ENCODE measurements at regions not wholly inside any gene's neighbourhood (a gene's known extent, or its start where the extent isn't known, plus 50 kb on each side); places are given as distances from the start of the nearest gene placed in this dataset.

GRCh38 chr1:217342105-217342504, 288.8 kb downstream of the GPATCH2 start:
- H3K36me3 ChIP-seq (ENCODE audit: control insufficient read depth in 4 of 4, insufficient read depth in 3 of 4, low read depth in 1 of 4, low read length in 3 of 4) = no peaks in the 10 kb centered on the region
- no peak overlapping the region for H3K4me3 ChIP-seq (ENCODE audit: low read depth in 1 of 3, low read length in 3 of 3)
- DNase-seq (ENCODE audit: low spot score) = no peak
- H3K27ac ChIP-seq (ENCODE audit: low read depth in 1 of 2, low read length in 2 of 2) = no peak overlapping the region
- H3K9ac ChIP-seq (ENCODE audit: low read depth in 1 of 2, low read length in 2 of 2) = no peak overlapping the region
- TF ChIP-seq REST (IDR thresholded peaks at IDR 0.05) (no peak), JUND (IDR thresholded peaks at IDR 0.05) (no peak), YY1 (IDR thresholded peaks at IDR 0.05) (no peak), GABPA (IDR thresholded peaks at IDR 0.05 in 1 of 2, conservative IDR thresholded peaks at IDR 0.05 in 1 of 2) (no peak), RXRA (IDR thresholded peaks at IDR 0.05) (no peak)
- H3K4me1 ChIP-seq (ENCODE audit: control insufficient read depth in 4 of 4, insufficient read depth in 4 of 4, low read length in 3 of 4) = no peaks in the 10 kb centered on the region
- peaks cover 0 to 1% (median 0%) of the 10 kb centered on the region in 4 donors for H3K9me3 ChIP-seq (ENCODE audit: control insufficient read depth in 4 of 4, low read length in 3 of 4)
- no peaks in the 10 kb centered on the region for H3K27me3 ChIP-seq (ENCODE audit: control insufficient read depth in 4 of 4, insufficient read depth in 4 of 4, low read length in 3 of 4)

DNA sequence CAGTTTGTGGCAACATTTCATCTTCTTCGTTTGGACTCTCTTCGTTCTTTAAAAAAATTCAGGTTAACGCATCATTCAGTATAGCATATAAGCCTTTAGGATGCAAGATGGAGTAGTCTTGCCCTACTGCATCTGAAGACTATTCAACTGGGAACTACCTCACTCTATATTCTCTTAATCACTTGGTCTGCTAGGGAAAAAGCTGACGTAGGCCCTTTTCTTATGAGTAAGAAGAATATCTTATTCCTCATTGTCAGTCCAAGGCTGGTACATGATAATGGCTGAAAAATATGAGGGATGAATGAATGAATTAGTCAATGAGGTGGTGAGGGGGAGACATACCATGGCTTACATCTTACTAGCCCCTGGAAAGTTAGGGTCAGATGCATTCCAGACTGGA, 294.2 kb downstream of the GPATCH2 start:
- DNase-seq (ENCODE audit: low spot score) = no peak
- no peaks in the 10 kb centered on the region for H3K36me3 ChIP-seq (ENCODE audit: control insufficient read depth in 4 of 4, insufficient read depth in 3 of 4, low read depth in 1 of 4, low read length in 3 of 4)
- no peak overlapping the region for H3K9ac ChIP-seq (ENCODE audit: low read depth in 1 of 2, low read length in 2 of 2)
- TF ChIP-seq RAD21 (IDR thresholded peaks at IDR 0.05) = no peak
- no peak for TF ChIP-seq SP1 (IDR thresholded peaks at IDR 0.05)
- no peak for TF ChIP-seq NR2F2 (IDR thresholded peaks at IDR 0.05)
- TF ChIP-seq HNF4G (IDR thresholded peaks at IDR 0.05) = no peak
- TF ChIP-seq HNF4A (conservative IDR thresholded peaks at IDR 0.05) = no peak
- TF ChIP-seq, protein P1, sequence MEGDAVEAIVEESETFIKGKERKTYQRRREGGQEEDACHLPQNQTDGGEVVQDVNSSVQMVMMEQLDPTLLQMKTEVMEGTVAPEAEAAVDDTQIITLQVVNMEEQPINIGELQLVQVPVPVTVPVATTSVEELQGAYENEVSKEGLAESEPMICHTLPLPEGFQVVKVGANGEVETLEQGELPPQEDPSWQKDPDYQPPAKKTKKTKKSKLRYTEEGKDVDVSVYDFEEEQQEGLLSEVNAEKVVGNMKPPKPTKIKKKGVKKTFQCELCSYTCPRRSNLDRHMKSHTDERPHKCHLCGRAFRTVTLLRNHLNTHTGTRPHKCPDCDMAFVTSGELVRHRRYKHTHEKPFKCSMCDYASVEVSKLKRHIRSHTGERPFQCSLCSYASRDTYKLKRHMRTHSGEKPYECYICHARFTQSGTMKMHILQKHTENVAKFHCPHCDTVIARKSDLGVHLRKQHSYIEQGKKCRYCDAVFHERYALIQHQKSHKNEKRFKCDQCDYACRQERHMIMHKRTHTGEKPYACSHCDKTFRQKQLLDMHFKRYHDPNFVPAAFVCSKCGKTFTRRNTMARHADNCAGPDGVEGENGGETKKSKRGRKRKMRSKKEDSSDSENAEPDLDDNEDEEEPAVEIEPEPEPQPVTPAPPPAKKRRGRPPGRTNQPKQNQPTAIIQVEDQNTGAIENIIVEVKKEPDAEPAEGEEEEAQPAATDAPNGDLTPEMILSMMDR (IDR thresholded peaks at IDR 0.05; ENCODE audit: low read depth, low read length, missing input control) = no peak
- TF ChIP-seq YY1 (IDR thresholded peaks at IDR 0.05) = no peak
- no peak for TF ChIP-seq REST (IDR thresholded peaks at IDR 0.05)
- TF ChIP-seq JUND (IDR thresholded peaks at IDR 0.05) = no peak
- no peaks in the 10 kb centered on the region for H3K27me3 ChIP-seq (ENCODE audit: control insufficient read depth in 4 of 4, insufficient read depth in 4 of 4, low read length in 3 of 4)
- 90% methylated on average over 4 of the region's 4 CpGs for WGBS
- peaks cover 0 to 1% (median 0%) of the 10 kb centered on the region in 4 donors for H3K9me3 ChIP-seq (ENCODE audit: control insufficient read depth in 4 of 4, low read length in 3 of 4)
- no peaks in the 10 kb centered on the region for H3K4me1 ChIP-seq (ENCODE audit: control insufficient read depth in 4 of 4, insufficient read depth in 4 of 4, low read length in 3 of 4)
- H3K27ac ChIP-seq (ENCODE audit: low read depth in 1 of 2, low read length in 2 of 2) = no peak overlapping the region
- no peak overlapping the region for H3K4me3 ChIP-seq (ENCODE audit: low read depth in 1 of 3, low read length in 3 of 3)
